Omental fat pad (tissue), 3 donors: ENCODE measurements at regions not wholly inside any gene's neighbourhood (a gene's known extent, or its start where the extent isn't known, plus 50 kb on each side); places are given as distances from the start of the nearest gene placed in this dataset.

Experiments used
- ATAC-seq: fragments of 150-250 bp; one replicate; pipeline ENCODE4 v1.9.1; 2016; ENCODE audit warnings: mild to moderate bottlenecking, moderate library complexity; ENCODE audit not compliant: low FRiP score
- DNase-seq: peaks from one replicate; pipeline ENCODE4 v3.0.0-alpha.2; 2019; ENCODE audit warnings: low spot score
- TF ChIP-seq, protein P1 (sequence below), 3 donors: fragments of 450-650 bp; IDR thresholded peaks; one replicate each; pipeline ENCODE4 v1.5.1; 2016 to 2017; ENCODE audit warnings: antibody characterized with exemption in 3 of 3, mild to moderate bottlenecking in 3 of 3, moderate library complexity in 2 of 3

- no peak for ATAC-seq
- TF ChIP-seq, protein P1, sequence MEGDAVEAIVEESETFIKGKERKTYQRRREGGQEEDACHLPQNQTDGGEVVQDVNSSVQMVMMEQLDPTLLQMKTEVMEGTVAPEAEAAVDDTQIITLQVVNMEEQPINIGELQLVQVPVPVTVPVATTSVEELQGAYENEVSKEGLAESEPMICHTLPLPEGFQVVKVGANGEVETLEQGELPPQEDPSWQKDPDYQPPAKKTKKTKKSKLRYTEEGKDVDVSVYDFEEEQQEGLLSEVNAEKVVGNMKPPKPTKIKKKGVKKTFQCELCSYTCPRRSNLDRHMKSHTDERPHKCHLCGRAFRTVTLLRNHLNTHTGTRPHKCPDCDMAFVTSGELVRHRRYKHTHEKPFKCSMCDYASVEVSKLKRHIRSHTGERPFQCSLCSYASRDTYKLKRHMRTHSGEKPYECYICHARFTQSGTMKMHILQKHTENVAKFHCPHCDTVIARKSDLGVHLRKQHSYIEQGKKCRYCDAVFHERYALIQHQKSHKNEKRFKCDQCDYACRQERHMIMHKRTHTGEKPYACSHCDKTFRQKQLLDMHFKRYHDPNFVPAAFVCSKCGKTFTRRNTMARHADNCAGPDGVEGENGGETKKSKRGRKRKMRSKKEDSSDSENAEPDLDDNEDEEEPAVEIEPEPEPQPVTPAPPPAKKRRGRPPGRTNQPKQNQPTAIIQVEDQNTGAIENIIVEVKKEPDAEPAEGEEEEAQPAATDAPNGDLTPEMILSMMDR (IDR thresholded peaks at IDR 0.05), result no peak
- DNase-seq, result no peak
Measured at GRCh38 chr15:97144377-97144711, 813.8 kb downstream of the NR2F2 start.

GRCh38 chr15:97146929-97147870 is 813.3 kb upstream of the ARRDC4 start:
- no peak for DNase-seq
- no peak for ATAC-seq
- TF ChIP-seq, protein P1 (IDR thresholded peaks at IDR 0.05), result no peak

GRCh38 chr15:97153356-97153965 is 807.0 kb upstream of the ARRDC4 start:
- DNase-seq (no peak), ATAC-seq (no peak)
- TF ChIP-seq, protein P1 (IDR thresholded peaks at IDR 0.05), result no peak

DNA sequence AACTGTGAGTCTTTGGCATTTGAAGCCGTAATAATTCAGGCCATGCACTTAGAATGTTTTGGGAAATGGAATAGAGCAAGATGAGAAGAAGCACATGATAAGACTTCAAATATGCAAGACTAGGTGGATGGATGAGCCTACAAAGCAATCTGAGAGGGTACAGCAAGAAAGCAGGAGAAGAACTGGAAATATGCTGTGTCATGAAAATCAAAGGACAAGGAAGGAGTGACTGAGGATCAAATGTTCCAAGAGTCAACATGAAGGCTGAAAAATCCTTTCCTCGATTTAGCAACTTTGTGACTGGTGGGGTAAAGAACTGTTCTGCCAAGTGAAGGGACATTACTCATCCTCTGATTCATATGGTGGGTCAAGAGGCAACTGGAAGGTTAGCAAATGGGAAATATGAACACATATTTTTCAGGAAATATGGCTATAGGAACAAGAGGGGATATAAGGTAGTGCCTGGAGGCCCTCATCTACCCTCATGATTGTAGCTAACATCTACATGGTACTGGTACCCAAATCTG is 803.7 kb upstream of the ARRDC4 start:
- ATAC-seq, result no peak
- TF ChIP-seq, protein P1 (IDR thresholded peaks at IDR 0.05), result no peak
- DNase-seq, result no peak

DNA sequence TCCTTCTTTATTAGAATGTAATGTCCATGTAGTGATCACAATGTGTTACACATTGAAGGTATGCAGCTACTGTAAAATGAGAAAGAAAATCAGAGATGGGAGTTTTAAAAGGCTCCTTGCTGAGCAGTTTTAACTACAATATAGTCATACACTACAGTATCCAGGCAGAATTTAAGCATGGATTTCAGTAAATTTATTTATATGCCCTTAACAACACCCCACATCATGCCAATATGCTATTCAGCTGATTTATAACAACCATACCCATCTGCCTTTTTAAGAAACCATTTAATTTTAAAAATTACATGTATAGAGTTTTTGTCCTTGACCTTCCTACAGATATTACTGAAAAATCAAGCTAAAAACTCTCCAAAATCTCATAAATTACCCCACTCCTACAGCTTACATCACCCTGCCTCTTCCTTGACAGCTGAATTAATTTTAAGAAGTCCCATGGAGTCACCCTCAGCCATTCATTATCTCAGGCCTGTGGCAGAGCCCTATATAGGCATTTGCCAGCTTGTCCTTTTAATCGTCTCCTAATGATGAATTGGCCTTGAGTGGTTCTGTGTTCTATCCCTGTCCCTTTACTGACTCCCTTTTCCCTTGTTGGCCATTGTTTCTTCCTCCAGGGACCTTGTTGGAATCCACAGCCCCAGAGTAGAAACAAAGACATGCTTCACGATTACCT is 797.6 kb upstream of the ARRDC4 start:
- no peak for ATAC-seq
- TF ChIP-seq, protein P1 (IDR thresholded peaks at IDR 0.05), result no peak
- no peak for DNase-seq

- ATAC-seq (peak; percentile 38), DNase-seq (no peak)
- TF ChIP-seq, protein P1 (IDR thresholded peaks at IDR 0.05), result no peak
Measured at GRCh38 chr15:97165205-97165604, 795.3 kb upstream of the ARRDC4 start.
